GM21447 (cell line): ENCODE measurements at regions not wholly inside any gene's neighbourhood (a gene's known extent, or its start where the extent isn't known, plus 50 kb on each side); places are given as distances from the start of the nearest gene placed in this dataset.
"Not testable (repeated sequence)": the region's sequence is repeated elsewhere in the genome, so short reads cannot be mapped to it uniquely, and the experiment has no call there.

Experiments used
- ATAC-seq: cut with Tn5 transposase; IDR thresholded peaks from one replicate; pipeline ENCODE4 v1.9.1; 2021; ENCODE audit not compliant: unreplicated experiment

DNA sequence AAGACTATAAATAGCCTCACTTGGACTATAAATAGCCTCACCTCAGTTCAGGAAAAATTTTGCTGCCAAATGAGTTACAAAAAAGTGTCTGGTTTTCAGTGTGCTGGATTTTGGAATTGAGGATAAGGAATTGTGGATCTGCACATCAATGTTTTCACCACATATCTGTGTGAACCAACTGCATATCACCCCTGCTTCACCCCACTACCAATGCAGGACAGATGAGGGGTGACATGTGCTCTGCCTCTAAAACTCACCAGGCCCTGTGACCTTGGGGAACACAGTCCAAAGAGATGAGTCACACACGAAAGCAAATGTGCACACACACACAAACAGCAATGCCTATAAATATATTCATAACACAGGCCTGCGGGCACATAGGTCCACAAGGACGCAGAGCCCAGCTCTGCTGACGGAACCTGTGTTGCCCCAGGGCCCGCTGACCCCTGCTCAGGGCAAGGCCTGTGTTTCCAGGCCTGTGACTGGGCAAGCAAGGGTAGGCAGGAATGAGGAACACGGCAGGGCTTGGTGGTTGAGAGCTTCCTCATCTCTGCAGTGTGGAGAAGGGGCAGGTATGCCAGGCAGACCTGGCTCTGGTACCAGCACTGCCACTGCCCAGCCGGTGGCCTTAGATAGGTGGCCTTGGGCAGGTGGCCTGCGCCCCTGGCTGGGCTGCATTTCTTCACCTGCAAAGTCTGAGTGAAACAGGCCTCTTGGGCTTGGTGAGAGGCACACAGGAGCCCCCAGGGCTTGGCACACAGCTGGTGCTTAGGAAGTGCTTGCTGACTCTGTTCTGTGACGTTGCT, 82.4 kb downstream of the ARL6IP4 start:
- peak; percentile 53 for ATAC-seq

GRCh38 chr12:123061441-123062205, 81.1 kb downstream of the ARL6IP4 start:
- ATAC-seq, result no peak

DNA sequence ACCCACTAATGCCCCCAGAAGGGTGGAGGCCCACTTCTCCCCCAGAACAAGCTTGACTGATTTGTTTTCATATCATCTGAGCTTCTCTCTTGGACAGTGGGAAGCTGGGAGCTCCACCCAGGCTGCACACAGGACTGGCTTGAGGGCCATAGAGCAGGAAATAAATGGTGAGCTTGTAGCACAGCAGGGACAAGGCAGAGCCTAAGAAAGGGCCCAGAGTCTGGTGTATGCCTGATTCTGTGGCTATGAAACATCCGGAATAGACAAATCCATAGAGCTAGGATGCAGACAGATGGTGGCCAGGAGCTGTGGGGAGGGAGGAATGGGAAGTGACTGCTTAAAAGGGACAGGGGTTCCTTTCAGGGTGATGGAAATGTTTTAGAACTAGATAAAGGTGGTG, 79.0 kb downstream of the ARL6IP4 start:
- no peak for ATAC-seq

DNA sequence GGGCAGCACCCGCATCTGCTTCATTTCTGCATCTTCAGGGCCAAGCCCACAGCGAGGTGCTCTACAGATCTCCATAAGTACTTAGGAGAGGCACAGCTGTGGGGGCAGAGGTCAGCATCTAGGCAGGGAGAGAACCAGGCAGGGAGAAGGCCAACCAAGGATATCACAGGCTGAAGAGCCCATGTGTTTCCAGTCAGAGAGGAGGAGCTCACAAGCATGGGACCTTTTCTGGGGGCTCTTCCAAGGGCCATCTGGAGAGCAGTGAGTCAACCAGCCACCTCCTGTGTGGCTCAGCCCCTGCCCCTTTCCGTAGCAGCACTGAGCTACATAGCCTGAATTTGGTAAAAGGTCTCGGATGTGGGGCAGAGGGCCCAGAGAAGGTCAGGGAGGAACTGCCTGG, 78.5 kb downstream of the ARL6IP4 start:
- ATAC-seq, result no peak

DNA sequence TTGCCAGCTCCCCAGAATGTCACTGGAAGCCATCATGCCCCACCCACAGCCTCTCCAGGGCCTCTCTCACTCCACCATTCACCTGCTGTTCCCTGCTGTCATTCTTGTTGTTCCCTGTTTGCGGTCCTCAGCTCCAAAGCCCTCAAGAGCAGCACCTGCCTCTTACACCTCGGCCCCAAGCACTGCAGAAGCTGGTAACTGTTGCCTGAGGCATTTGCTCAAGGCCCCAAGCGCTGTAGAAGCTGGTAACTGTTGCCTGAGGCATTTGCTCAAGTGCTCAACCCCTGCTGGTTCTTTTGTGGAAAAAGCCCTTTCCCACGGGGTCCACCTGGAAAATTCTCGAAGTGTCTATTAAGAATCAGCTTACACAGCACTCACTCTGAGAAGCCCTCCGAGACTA, 78.0 kb downstream of the ARL6IP4 start:
- ATAC-seq, result no peak

DNA sequence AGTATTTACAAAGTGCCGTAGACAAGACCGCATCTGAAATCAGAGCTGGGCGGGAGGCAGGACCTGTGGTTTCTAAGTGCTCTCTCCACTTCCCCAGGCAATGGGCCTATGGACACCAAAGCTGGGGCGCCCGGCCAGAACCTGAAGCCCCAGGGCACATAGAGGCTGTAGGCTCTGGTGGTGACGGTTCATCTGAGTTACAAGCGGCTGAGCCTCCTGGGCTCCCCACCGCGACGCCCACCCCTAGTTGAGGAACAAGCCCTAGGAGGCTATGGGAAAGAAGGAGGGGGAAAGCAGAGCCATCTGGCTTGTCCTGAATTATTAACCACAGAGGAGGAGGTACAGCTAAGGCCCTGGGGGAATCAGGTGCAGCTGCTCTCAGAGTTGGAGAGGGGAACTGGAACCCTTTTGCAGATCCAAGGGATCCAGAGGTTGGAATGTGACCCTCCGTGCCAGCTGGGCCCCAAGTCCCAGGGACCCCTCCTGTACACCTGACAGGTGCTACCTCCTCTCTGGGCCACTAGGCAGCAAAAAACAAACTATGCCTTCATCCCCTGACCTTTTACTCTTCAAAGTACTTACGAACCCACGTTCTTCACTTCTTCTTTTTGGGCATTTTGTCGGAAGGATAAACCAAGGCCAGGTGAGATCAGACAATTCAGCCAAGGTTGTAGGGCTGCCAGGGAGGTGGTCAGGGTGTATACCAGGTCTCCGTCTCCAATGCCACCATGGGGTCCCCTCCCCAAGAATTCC, 77.2 kb downstream of the ARL6IP4 start:
- ATAC-seq, result no peak

DNA sequence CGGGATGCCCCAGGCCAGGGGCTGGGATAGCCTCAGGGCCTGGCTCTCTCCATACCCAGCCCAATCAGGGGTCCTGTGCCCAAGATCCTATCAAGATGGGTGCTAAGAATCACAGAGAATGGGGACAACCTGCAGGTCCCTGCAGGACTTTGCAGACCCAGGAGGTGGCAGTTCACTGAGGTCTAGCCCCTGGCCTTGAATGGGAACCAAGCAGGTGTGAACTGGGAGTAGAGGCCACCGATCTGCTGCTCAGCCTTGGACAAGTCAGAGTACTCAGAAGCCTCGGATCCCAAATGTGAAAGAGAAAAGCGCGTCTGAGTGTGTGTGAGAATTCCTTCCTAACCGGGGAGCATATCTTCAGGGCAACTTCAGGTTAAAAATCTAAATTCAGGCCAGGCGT, 76.2 kb downstream of the ARL6IP4 start:
- ATAC-seq, result no peak

DNA sequence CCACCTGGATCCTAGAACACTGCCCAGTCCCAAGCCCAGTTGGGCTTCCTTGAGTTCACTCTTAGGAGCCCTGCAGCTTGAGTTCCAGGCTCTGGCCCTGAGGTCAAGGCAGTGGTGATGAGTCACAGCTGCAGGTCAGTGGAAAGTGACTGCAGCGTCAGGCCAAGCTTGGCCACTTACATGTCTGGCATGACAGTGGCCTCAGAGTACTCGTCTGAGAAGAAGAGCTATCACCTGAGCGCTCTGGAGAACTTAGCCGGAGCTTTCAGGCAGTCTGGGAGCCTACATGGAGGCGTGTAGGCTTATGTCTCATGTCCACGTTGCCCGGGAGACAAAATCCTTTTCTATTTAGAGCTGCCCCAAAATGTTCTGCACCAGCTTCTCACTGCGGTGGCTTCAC, 75.6 kb downstream of the ARL6IP4 start:
- ATAC-seq, result no peak

GRCh38 chr12:123055281-123055766, 74.8 kb downstream of the ARL6IP4 start:
- no peak for ATAC-seq

DNA sequence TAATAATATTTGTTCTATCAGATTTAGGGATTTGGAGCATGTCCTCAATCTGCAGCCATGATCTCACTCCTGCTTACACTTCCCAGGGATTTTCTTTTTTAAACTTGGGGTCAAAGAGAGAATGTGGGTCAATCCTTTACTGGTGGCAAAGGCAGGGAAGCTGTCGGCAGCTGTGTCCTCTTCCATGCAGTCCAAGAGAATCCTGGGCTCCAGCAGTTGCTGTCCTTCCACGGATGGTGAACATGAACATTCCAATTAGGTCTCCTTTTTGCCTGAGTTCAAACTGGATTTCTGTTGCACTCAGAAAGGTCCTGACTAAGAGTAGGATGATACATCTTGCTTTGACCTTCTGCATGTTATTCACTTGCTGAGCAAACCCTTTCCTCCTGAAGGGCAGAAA, 73.9 kb downstream of the ARL6IP4 start:
- no peak for ATAC-seq

DNA sequence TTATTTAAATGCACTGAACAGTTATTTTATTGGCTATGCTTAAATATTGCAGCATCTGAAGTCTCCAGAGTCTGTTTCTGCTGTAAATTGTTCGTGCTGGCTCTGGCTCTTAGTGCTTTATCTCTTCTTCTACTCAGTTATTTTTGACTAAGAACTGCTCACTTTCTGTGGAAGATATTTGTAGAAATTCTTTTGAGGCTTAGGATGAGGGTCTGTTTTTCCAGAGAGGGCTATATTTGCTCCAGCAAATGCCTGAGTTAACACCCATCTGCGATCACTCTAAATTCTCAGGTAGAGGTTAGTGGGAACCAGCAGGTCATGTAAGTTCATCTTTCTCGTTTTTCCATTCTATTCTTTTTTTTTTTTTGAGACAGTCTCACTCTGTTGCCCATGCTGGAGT, 71.1 kb downstream of the ARL6IP4 start:
- no peak for ATAC-seq

DNA sequence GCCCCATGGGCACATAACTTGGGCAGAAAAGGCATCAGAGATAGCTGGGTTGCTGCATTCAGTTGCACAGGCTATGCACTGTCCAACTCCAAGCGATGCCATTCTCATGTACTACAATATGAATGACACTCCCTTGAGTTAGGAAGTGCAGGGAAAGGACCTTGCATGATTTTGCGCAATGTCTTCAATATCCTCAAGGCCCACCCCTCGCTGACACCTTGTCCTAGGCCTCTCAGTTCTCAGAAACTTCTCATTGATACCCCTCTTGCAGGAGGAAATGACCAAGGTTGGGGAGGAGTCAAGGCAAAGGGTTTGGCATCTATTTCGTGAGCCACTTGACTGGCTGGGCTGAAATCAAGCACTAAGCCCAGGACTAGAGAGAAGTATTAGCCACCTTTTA, 70.4 kb downstream of the ARL6IP4 start:
- ATAC-seq, result no peak

GRCh38 chr12:123050331-123050831, 69.9 kb downstream of the ARL6IP4 start:
- ATAC-seq, result no peak

DNA sequence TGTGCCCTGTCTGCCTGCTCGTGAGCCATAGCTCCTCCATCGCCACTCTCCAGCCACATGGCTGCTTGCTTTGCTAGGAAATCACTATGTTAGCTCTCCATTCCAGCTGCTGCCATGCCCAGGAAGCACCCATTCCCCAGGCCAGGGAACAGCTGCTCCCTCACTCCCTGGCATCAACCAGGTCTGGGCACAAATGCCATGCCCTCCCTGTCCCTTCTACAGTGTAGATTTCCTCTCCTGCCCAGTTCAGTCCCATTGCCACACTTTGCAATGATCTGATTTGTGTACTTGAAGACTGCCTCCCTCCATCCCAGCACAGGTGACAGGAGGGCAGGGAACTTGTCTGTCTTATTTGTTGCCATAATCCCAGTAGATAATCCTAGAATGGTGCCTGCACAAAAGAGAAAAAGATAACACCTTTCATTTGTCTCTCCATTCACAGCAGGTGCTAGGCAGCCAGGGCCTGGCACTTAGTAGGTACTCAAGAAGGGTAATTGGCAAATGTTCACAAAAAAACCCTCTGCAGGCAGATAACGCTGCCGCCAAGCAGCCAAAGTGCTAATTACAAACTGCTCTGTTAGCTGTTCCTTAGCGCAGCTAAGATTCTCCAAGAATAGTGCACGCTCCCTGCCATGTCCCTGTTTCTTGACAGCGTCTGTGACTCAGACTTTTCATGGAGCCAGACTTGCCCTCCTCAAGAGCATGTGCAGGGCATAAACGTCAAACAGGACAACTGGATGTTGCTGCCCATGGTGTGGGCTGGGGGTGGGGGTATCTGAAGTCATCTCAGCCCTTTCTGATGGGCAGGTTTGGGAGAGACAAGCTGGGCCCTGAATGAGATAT, 69.1 kb downstream of the ARL6IP4 start:
- ATAC-seq, result no peak

DNA sequence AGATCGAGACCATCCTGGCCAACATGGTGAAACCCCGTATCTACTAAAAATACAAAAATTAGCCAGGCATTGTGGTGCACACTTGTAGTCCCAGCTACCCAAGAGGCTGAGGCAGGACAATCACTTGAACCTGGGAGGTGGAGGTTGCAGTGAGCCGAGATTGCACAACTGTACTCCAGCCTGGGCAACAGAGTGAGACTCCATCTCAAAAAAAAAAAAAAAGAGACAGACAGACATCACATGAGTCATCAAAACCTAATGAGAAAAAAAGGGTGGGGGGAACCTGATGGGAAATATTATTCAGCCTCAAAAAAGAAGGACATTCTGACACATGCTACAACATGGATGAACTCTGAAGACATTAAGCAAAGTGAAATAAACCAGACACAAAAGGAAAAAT, 67.4 kb downstream of the ARL6IP4 start:
- ATAC-seq, result not testable (repeated sequence)

GRCh38 chr12:123047289-123047688, 66.8 kb downstream of the ARL6IP4 start:
- no peak for ATAC-seq

DNA sequence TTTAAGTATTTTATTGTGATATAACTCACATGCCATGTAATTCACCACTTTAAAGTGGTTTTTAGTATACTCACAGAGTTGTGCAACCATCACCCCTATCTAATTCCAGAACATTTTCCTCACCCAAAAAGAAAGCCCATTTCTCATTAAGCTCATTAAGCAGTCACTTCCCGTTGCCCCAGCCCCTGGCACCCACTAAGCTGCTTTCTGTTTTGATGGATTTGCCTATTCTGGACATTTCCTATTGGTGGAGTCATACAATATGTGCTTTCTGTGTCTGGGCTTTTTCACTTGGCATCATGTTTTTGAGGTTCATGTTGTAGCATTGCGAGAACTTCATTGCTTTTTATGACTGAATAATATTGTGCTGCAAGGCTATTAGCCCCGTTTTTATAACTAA, 66.0 kb downstream of the ARL6IP4 start:
- no peak for ATAC-seq

- ATAC-seq, result no peak
Observed at GRCh38 chr12:123045678-123046077, 65.2 kb downstream of the ARL6IP4 start.

GRCh38 chr12:123044351-123044750, 63.9 kb downstream of the ARL6IP4 start:
- no peak for ATAC-seq

GRCh38 chr12:123043536-123044001, 63.1 kb downstream of the ARL6IP4 start:
- no peak for ATAC-seq
